ENCODE measurements at regions not wholly inside any gene's neighbourhood (a gene's known extent, or its start where the extent isn't known, plus 50 kb on each side); places are given as distances from the start of the nearest gene placed in this dataset.

DNA sequence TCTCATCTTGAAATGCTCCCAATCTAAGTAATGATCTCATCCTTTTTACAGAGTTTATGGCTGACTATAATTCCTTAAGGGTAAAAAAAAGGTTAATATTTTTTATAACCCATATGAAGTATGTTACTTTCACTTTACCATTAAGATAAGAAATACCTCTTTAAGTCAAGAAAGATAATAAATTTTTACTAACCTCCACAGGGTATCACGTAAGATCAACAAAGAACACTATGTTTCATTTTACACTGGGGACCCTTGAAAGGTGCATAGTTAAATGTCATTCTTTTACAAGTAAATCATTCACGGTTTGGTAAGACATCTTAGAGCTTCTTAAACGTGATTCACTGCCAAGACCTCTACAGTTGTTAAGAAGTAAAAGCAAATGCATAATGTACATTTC lies 472.7 kb upstream of the CDH9 start:
- DNase-seq (ENCODE audit: low read depth in 1 of 2, low spot score in 2 of 2) = no peak
- no peak overlapping the region for H3K9ac ChIP-seq (replicated peaks in 1 of 4; ENCODE audit: extremely low read depth in 1 of 4, low read depth in 3 of 4, low read length in 3 of 4)
- H3K4me2 ChIP-seq (ENCODE audit: insufficient read depth in 1 of 2, low read depth in 2 of 2, low read length in 2 of 2) = no peak overlapping the region
- no peak overlapping the region for H3K56ac ChIP-seq (replicated peaks; ENCODE audit: insufficient read length, low read depth, low read length)
- no peak overlapping the region for H4K5ac ChIP-seq (ENCODE audit: insufficient read length, low read depth, low read length)
- H2BK12ac ChIP-seq (ENCODE audit: low read depth, low read length) = no peak overlapping the region
- H3K4ac ChIP-seq (replicated peaks; ENCODE audit: insufficient read length, low read depth, low read length) = no peak overlapping the region
- no peak for FAIRE-seq
- no peaks in the 10 kb centered on the region for H3K79me2 ChIP-seq (ENCODE audit: control insufficient read depth in 1 of 2, insufficient read depth in 2 of 2, low read length in 2 of 2)
- no peak overlapping the region for H3K4me3 ChIP-seq (ENCODE audit: extremely low read depth in 1 of 4, insufficient read depth in 2 of 4, low read depth in 3 of 4, low read length in 4 of 4)
- no peak overlapping the region for H3K18ac ChIP-seq (ENCODE audit: extremely low read depth, low read length)
- POLR2A ChIA-PET (ENCODE audit: partially characterized antibody) = no interaction called here
- no peaks in the 10 kb centered on the region for H3K9me3 ChIP-seq (ENCODE audit: insufficient read depth in 2 of 2, low read depth in 1 of 2, low read length in 1 of 2)
- no peaks in the 10 kb centered on the region for H4K20me1 ChIP-seq (replicated peaks in 1 of 2; ENCODE audit: control insufficient read depth in 1 of 2, insufficient read depth in 2 of 2, low read length in 2 of 2)
- H4K91ac ChIP-seq (replicated peaks; ENCODE audit: insufficient read length, low read length) = no peak overlapping the region
- H3K23ac ChIP-seq (ENCODE audit: insufficient read length) = no peak overlapping the region
- H3K27me3 ChIP-seq (replicated peaks in 1 of 4; ENCODE audit: control insufficient read depth in 3 of 4, extremely low read depth in 1 of 4, insufficient read depth in 3 of 4, low read length in 3 of 4) = no peaks in the 10 kb centered on the region
- H2BK120ac ChIP-seq (replicated peaks; ENCODE audit: low read depth, low read length) = no peak overlapping the region
- H2AK5ac ChIP-seq (ENCODE audit: low read depth, low read length) = no peak overlapping the region
- H3K14ac ChIP-seq (ENCODE audit: insufficient read length) = no peak overlapping the region
- H4K8ac ChIP-seq (ENCODE audit: extremely low read depth, insufficient read depth, low read length) = no peak overlapping the region
- no peak overlapping the region for H2BK15ac ChIP-seq (ENCODE audit: low read length)
- H2BK20ac ChIP-seq (ENCODE audit: low read length) = no peak overlapping the region
- no peak overlapping the region for H2BK5ac ChIP-seq (ENCODE audit: low read depth, low read length)
- TF ChIP-seq SIX5 (IDR thresholded peaks at IDR 0.05; ENCODE audit: low read depth, low read length) (no peak), CHD2 (IDR thresholded peaks at IDR 0.05; ENCODE audit: low read length) (no peak), GABPA (IDR thresholded peaks at IDR 0.05; ENCODE audit: borderline replicate concordance, insufficient read depth, low read length) (no peak), CBX8 (IDR thresholded peaks at IDR 0.05; ENCODE audit: borderline replicate concordance, low read depth, low read length) (no peak), TBP (IDR thresholded peaks at IDR 0.05; ENCODE audit: low read depth, low read length) (no peak), SRF (IDR thresholded peaks at IDR 0.05; ENCODE audit: low read depth, low read length) (no peak), SAP30 (IDR thresholded peaks at IDR 0.05; ENCODE audit: insufficient read depth, insufficient replicate concordance, low read length) (no peak), NRF1 (IDR thresholded peaks at IDR 0.05; ENCODE audit: low read depth, low read length) (no peak), SP1 (IDR thresholded peaks at IDR 0.05; ENCODE audit: low read depth, low read length) (no peak), SIRT6 (IDR thresholded peaks at IDR 0.05; ENCODE audit: low read length) (no peak), POLR2AphosphoS5 (IDR thresholded peaks at IDR 0.05; ENCODE audit: low read depth, low read length) (no peak), NANOG (IDR thresholded peaks at IDR 0.05; ENCODE audit: insufficient read depth, low read depth, low read length, poor library complexity, severe bottlenecking) (no peak), SUZ12 (IDR thresholded peaks at IDR 0.05; ENCODE audit: low read length) (no peak), ASH2L (IDR thresholded peaks at IDR 0.05; ENCODE audit: low read length) (no peak)
- no peak overlapping the region for H2AFZ ChIP-seq (ENCODE audit: low read length)
- CTCF ChIA-PET (ENCODE audit: partially characterized antibody) = no interaction called here
- no peaks in the 10 kb centered on the region for H3K4me1 ChIP-seq (replicated peaks in 1 of 4; ENCODE audit: control insufficient read depth in 3 of 4, insufficient read depth in 4 of 4, low read length in 3 of 4)
- no peaks in the 10 kb centered on the region for H3K23me2 ChIP-seq (ENCODE audit: low read depth, low read length)
- H3K27ac ChIP-seq (ENCODE audit: low read depth, low read length) = no peak overlapping the region
- WGBS, 2 experiments (ENCODE audit: extremely low coverage in 1 of 2, insufficient coverage in 1 of 2, insufficient read length in 1 of 2, insufficient replicate concordance in 2 of 2, low coverage in 1 of 2, low lambda C conversion rate in 2 of 2, missing lambda C conversion rate in 1 of 2) = 98% methylated on average over 3 of the region's 3 CpGs; no CpG with 5 or more reads in 1 of the 2 experiments
- H3K36me3 ChIP-seq (ENCODE audit: control insufficient read depth in 2 of 4, insufficient read depth in 4 of 4, low read length in 3 of 4) = no peaks in the 10 kb centered on the region
- H3K79me1 ChIP-seq (ENCODE audit: low read depth, low read length) = no peaks in the 10 kb centered on the region

Measured in H1 (cell line).